Cardiac muscle cell (in vitro differentiated cells and primary cell): ENCODE measurements at regions not wholly inside any gene's neighbourhood (a gene's known extent, or its start where the extent isn't known, plus 50 kb on each side); places are given as distances from the start of the nearest gene placed in this dataset.
A peak's percentile ranks its signal among the peaks of the same experiment; 100 is the strongest.
"Not testable (repeated sequence)": the region's sequence is repeated elsewhere in the genome, so short reads cannot be mapped to it uniquely, and the experiment has no call there.

ENCODE experiments used
- DNase-seq, 2 donors: peaks; one replicate each; pipeline versions ENCODE4 v3.0.0 to v3.0.0-alpha.2; 2010 to 2017; ENCODE audit warnings: low read depth in 1 of 2, low spot score in 1 of 2
- H3K27ac ChIP-seq: fragments of 200-600 bp; sonication (generic); 2 replicates; pipeline ENCODE4 v1.5.1; 2016
- H3K27me3 ChIP-seq: fragments of 200-600 bp; sonication (generic); 2 replicates; pipeline ENCODE4 v1.6.0; 2016; ENCODE audit warnings: control low read depth
- H3K36me3 ChIP-seq: fragments of 200-600 bp; sonication (generic); 2 replicates; pipeline ENCODE4 v1.5.1; 2016; ENCODE audit warnings: control low read depth
- H3K4me1 ChIP-seq: fragments of 200-600 bp; sonication (generic); 2 replicates; pipeline ENCODE4 v1.8.1; 2017; ENCODE audit warnings: low read depth, mild to moderate bottlenecking, mixed run types
- H3K4me3 ChIP-seq: fragments of 200-600 bp; sonication (generic); 2 replicates; pipeline ENCODE4 v1.5.1; 2016; ENCODE audit warnings: mild to moderate bottlenecking
- H3K9me3 ChIP-seq: fragments of 200-600 bp; sonication (generic); 2 replicates; pipeline ENCODE4 v1.5.1; 2017; ENCODE audit warnings: low read depth, mild to moderate bottlenecking, control low read depth
- CTCF ChIP-seq: IDR thresholded peaks from 2 replicates; pipeline ENCODE4 v1.5.1; 2012; ENCODE audit warnings: low read depth, mild to moderate bottlenecking, low read length

DNA sequence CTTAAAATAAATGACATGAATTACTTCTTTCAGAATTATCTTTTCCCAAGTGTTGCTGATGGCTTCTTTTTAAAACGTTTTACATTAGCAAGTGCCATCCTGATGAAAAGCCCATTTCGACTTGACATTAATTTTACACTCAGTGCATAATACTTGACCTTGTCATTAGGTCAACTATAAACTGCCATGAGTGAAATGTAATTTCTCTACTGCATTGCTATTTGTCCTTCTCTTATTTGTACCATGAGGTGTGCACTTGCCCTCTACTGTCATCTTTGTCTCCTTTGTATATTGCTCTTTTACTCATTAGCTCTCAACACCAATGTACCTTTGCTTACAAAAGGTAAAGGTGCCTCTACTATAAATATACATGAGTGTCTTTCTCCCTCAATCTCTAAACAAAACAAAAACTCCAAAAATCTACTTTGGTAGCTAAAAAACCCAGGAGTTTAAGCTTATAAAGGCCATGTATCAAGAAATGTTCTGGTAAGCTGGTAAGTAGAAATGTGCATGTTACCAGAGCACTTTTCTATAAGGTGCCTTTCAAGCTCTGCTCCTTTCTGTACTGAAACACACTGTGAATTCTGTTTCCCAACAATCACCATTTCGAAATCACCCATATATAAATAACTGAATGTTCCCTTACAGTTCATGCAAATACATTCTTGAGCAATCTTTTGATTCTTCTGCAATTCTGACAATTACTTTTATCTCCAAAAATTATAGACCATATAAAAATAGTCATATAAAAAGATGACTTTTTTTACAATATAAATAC, 351.4 kb downstream of the SLITRK5 start:
- Histone ChIP-seq H3K4me3 (no peak overlapping the region), H3K36me3 (no peaks in the 10 kb centered on the region), H3K4me1 (no peaks in the 10 kb centered on the region), H3K27ac (no peak overlapping the region), H3K9me3 (no peaks in the 10 kb centered on the region), H3K27me3 (no peaks in the 10 kb centered on the region)
- TF ChIP-seq CTCF: no peak
- DNase-seq: peak in 1 of 2 donors; percentile 40

DNA sequence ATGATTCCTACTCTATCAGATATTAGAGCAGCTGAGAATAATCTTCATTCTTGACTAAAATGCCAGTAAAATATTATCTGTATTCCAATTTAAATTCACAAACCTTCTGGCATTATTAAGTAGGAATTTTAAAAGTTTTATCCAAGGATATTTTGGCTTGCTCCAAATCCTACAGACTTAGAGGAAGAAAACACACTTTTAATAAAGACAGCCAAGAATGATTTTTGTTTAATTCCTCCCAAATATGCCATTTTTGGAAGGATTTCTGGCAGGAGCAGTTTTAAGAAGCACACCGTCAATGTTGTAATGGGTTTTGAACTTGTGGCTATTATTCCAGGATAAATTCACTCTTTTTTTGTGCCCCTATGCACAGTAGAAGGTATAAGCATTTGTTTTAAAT, 355.1 kb downstream of the SLITRK5 start:
- Histone ChIP-seq H3K36me3 (no peaks in the 10 kb centered on the region), H3K4me3 (no peak overlapping the region), H3K27ac (no peak overlapping the region), H3K27me3 (no peaks in the 10 kb centered on the region), H3K9me3 (no peaks in the 10 kb centered on the region), H3K4me1 (no peaks in the 10 kb centered on the region)
- no peak for DNase-seq
- no peak for TF ChIP-seq CTCF

- H3K36me3 ChIP-seq: no peaks in the 10 kb centered on the region
- no peaks in the 10 kb centered on the region for H3K4me1 ChIP-seq
- H3K9me3 ChIP-seq: no peaks in the 10 kb centered on the region
- peak in 1 of 2 donors; percentile 6 for DNase-seq
- H3K27me3 ChIP-seq: no peaks in the 10 kb centered on the region
- no peak overlapping the region for H3K27ac ChIP-seq
- TF ChIP-seq CTCF: no peak
- H3K4me3 ChIP-seq: no peak overlapping the region
Measured at GRCh38 chr13:88031980-88032559, 360.9 kb downstream of the SLITRK5 start.

DNA sequence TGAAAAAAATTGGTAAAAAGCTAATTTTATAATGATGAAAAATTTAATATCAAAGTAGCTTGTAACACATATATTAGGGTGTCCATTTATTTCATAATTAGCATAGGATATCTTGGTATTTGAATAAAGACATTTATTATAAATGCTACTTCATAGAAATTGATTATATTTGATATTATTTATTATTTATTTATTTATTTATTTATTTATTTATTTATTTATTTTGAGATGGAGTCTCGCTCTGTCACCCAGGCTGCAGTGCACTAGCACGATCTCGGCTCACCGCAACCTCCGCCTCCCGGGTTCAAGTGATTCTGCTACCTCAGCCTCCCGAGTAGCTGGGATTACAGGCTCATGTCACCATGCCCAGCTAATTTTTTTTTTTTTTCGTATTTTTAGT, 365.0 kb downstream of the SLITRK5 start:
- H3K36me3 ChIP-seq, H3K9me3 ChIP-seq, H3K27me3 ChIP-seq, H3K27ac ChIP-seq, H3K4me1 ChIP-seq, H3K4me3 ChIP-seq, DNase-seq: not testable (repeated sequence)

DNA sequence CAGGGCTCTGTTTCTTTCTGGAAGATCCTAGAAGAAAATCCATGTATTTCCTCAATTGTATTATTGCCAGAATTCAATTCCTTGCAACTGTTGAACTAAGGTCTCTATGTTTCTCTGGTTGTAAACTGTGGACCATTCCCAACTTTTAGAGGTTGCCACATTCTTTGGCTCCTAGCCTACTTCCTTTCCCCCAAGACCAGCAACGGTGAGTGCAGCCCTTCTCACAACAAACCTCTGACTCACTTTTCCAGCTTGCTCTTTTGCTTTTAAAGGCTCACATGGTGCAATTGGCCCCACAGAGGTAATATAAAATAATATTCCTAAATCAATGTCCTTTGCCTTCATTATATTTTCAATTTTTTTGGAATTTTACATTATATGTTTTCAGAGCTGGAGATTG, 371.3 kb downstream of the SLITRK5 start:
- Histone ChIP-seq H3K4me1 (no peaks in the 10 kb centered on the region), H3K9me3 (no peaks in the 10 kb centered on the region), H3K27ac (no peak overlapping the region), H3K27me3 (no peaks in the 10 kb centered on the region), H3K36me3 (no peaks in the 10 kb centered on the region), H3K4me3 (no peak overlapping the region)
- DNase-seq: peak in 1 of 2 donors; percentile 3
- TF ChIP-seq CTCF: no peak

- no peak for TF ChIP-seq CTCF
- Histone ChIP-seq H3K36me3 (no peaks in the 10 kb centered on the region), H3K4me3 (no peak overlapping the region), H3K4me1 (no peaks in the 10 kb centered on the region), H3K9me3 (no peaks in the 10 kb centered on the region), H3K27ac (no peak overlapping the region), H3K27me3 (no peaks in the 10 kb centered on the region)
- no peak for DNase-seq
Measured at GRCh38 chr13:88051746-88052482, 380.7 kb downstream of the SLITRK5 start.
